OCI-LY7 (cell line): ENCODE measurements at regions not wholly inside any gene's neighbourhood (a gene's known extent, or its start where the extent isn't known, plus 50 kb on each side); places are given as distances from the start of the nearest gene placed in this dataset.

ENCODE experiments used
- EZH2phosphoT487 ChIP-seq: fragments of 200-600 bp; sonication (generic); IDR thresholded peaks from 2 replicates; pipeline ENCODE4 v1.6.1; 2018; ENCODE audit warnings: low read depth, borderline replicate concordance, mild to moderate bottlenecking, mixed run types, antibody characterized with exemption, low read length, moderate library complexity, mixed read lengths
- TF ChIP-seq, protein P1 (sequence below): fragments of 200-600 bp; sonication (generic); conservative IDR thresholded peaks from 2 replicates; pipeline ENCODE4 v1.5.1; 2014; ENCODE audit warnings: mild to moderate bottlenecking, antibody characterized with exemption, low read length, moderate library complexity, mixed read lengths

DNA sequence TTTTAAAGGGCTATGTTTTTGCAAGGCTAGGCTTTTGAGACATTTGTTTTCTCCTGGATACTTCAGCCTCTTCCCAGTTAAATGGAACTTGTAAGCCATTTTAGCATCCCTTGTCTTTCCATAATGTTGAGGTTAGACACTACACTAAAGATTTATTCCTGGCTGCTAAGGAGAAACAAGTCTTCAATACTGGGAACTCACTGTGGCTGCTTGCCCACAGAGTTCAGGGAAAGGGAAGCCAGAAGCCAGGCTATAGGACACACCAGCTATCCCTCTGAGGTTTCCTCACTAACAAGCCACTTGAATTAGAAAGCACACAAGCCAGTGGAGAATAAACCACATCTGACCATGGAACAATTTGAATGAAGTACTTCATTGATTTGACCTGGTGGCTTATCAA lies 421.7 kb upstream of the CHRM2 start:
- TF ChIP-seq, protein P1, sequence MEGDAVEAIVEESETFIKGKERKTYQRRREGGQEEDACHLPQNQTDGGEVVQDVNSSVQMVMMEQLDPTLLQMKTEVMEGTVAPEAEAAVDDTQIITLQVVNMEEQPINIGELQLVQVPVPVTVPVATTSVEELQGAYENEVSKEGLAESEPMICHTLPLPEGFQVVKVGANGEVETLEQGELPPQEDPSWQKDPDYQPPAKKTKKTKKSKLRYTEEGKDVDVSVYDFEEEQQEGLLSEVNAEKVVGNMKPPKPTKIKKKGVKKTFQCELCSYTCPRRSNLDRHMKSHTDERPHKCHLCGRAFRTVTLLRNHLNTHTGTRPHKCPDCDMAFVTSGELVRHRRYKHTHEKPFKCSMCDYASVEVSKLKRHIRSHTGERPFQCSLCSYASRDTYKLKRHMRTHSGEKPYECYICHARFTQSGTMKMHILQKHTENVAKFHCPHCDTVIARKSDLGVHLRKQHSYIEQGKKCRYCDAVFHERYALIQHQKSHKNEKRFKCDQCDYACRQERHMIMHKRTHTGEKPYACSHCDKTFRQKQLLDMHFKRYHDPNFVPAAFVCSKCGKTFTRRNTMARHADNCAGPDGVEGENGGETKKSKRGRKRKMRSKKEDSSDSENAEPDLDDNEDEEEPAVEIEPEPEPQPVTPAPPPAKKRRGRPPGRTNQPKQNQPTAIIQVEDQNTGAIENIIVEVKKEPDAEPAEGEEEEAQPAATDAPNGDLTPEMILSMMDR: no peak
- no peak for TF ChIP-seq EZH2phosphoT487
